HEK293 (cell line): ENCODE measurements at regions not wholly inside any gene's neighbourhood (a gene's known extent, or its start where the extent isn't known, plus 50 kb on each side); places are given as distances from the start of the nearest gene placed in this dataset.

ENCODE experiments used
- CTCF ChIA-PET: fragments of 350-600 bp; formaldehyde crosslinking; extraction: SDS; loops from one replicate; lab custom pipeline; 2021; ENCODE audit warnings: antibody characterized with exemption; lab: Yijun Ruan, JAX
- POLR2A ChIA-PET: fragments of 300-600 bp; formaldehyde crosslinking; extraction: SDS; loops from one replicate; lab custom pipeline; 2020; ENCODE audit warnings: antibody characterized with exemption, inconsistent platforms; lab: Yijun Ruan, JAX
- H3K27ac ChIP-seq: fragments of 200-500 bp; sonication (Bioruptor generic); 2 replicates; pipeline ENCODE4 v1.5.1; 2014; ENCODE audit warnings: low read depth, low read length, control low read depth, inconsistent platforms; ENCODE audit errors: extremely low read depth
- H3K36me3 ChIP-seq, 2 experiments: fragments of 200-500 bp in 1 of 2; sonication (Bioruptor generic) in 1 of 2; 1 replicate in 1 of 2; 2 replicates in 1 of 2; pipeline ENCODE4 v1.5.1; 2014 to 2017; ENCODE audit warnings: inconsistent platforms in 2 of 2, low read length in 2 of 2; ENCODE audit not compliant: control insufficient read depth in 2 of 2, insufficient read depth in 1 of 2
- H3K4me1 ChIP-seq: fragments of 200-500 bp; sonication (Bioruptor generic); 2 replicates; pipeline ENCODE4 v1.5.1; 2014; ENCODE audit warnings: mild to moderate bottlenecking, low read length, inconsistent platforms; ENCODE audit not compliant: control insufficient read depth, insufficient read depth
- H3K4me3 ChIP-seq: 2 replicates; pipeline ENCODE4 v1.5.1; 2011; ENCODE audit warnings: low read depth, mild to moderate bottlenecking, control low read depth, low read length, moderate library complexity
- H3K9me3 ChIP-seq: fragments of 200-500 bp; sonication (Bioruptor generic); 2 replicates; pipeline ENCODE4 v1.5.1; 2014; ENCODE audit warnings: low read depth, low read length, inconsistent platforms; ENCODE audit not compliant: control insufficient read depth, insufficient read depth
- AEBP2 ChIP-seq: fragments of 450-650 bp; formaldehyde crosslinking; IDR thresholded peaks from 2 replicates; pipeline ENCODE4 v1.5.1; 2016; ENCODE audit warnings: missing biosample characterization, missing genetic modification characterization, borderline replicate concordance
- BCL11B ChIP-seq: fragments of 450-650 bp; formaldehyde crosslinking; IDR thresholded peaks from 2 replicates; pipeline ENCODE4 v1.5.1; 2016; ENCODE audit warnings: low read depth, missing biosample characterization, missing genetic modification characterization
- EGR2 ChIP-seq: fragments of 450-650 bp; formaldehyde crosslinking; IDR thresholded peaks from 2 replicates; pipeline ENCODE4 v1.5.1; 2016; ENCODE audit warnings: low read depth, missing biosample characterization, missing genetic modification characterization
- FEZF1 ChIP-seq: fragments of 450-650 bp; formaldehyde crosslinking; IDR thresholded peaks from 2 replicates; pipeline ENCODE4 v1.5.1; 2016; ENCODE audit warnings: missing biosample characterization, missing genetic modification characterization
- REST ChIP-seq: fragments of 450-650 bp; formaldehyde crosslinking; IDR thresholded peaks from 2 replicates; pipeline ENCODE4 v1.5.1; 2016; ENCODE audit warnings: missing biosample characterization, missing genetic modification characterization
- SP7 ChIP-seq: fragments of 450-650 bp; formaldehyde crosslinking; IDR thresholded peaks from 2 replicates; pipeline ENCODE4 v1.5.1; 2016; ENCODE audit warnings: missing biosample characterization, missing genetic modification characterization
- YY1 ChIP-seq: fragments of 450-650 bp; formaldehyde crosslinking; IDR thresholded peaks from 2 replicates; pipeline ENCODE4 v1.5.1; 2018; ENCODE audit warnings: missing biosample characterization, missing genetic modification characterization
- ZBTB49 ChIP-seq: fragments of 450-650 bp; formaldehyde crosslinking; IDR thresholded peaks from 2 replicates; pipeline ENCODE4 v1.5.1; 2016; ENCODE audit warnings: missing biosample characterization, missing genetic modification characterization, low read depth
- ZNF112 ChIP-seq: fragments of 450-650 bp; formaldehyde crosslinking; IDR thresholded peaks from 2 replicates; pipeline ENCODE4 v1.5.0; 2017; ENCODE audit warnings: missing biosample characterization, missing genetic modification characterization
- ZNF184 ChIP-seq: fragments of 450-650 bp; IDR thresholded peaks from 2 replicates; pipeline ENCODE4 v1.5.1; 2018; ENCODE audit warnings: missing biosample characterization, mild to moderate bottlenecking, missing genetic modification characterization
- ZNF248 ChIP-seq: fragments of 450-650 bp; formaldehyde crosslinking; IDR thresholded peaks from 2 replicates; pipeline ENCODE4 v1.5.1; 2017; ENCODE audit warnings: missing biosample characterization, missing genetic modification characterization
- ZNF335 ChIP-seq: fragments of 450-650 bp; formaldehyde crosslinking; conservative IDR thresholded peaks from 2 replicates; pipeline ENCODE4 v1.5.1; 2016; ENCODE audit warnings: missing biosample characterization, missing genetic modification characterization
- ZNF423 ChIP-seq: fragments of 450-650 bp; formaldehyde crosslinking; IDR thresholded peaks from 2 replicates; pipeline ENCODE4 v1.5.1; 2016; ENCODE audit warnings: missing biosample characterization, missing genetic modification characterization
- ZNF513 ChIP-seq: fragments of 450-650 bp; IDR thresholded peaks from 2 replicates; pipeline ENCODE4 v1.5.1; 2018; ENCODE audit warnings: missing biosample characterization, missing genetic modification characterization
- ZNF529 ChIP-seq: fragments of 450-650 bp; formaldehyde crosslinking; IDR thresholded peaks from 2 replicates; pipeline ENCODE4 v1.5.1; 2017; ENCODE audit warnings: missing genetic modification characterization, missing biosample characterization; ENCODE audit not compliant: insufficient replicate concordance
- ZNF548 ChIP-seq: fragments of 450-650 bp; formaldehyde crosslinking; IDR thresholded peaks from 2 replicates; pipeline ENCODE4 v1.5.1; 2016; ENCODE audit warnings: missing biosample characterization, missing genetic modification characterization
- ZNF623 ChIP-seq: fragments of 450-650 bp; formaldehyde crosslinking; IDR thresholded peaks from 2 replicates; pipeline ENCODE4 v1.5.1; 2016; ENCODE audit warnings: missing biosample characterization, missing genetic modification characterization
- ZNF639 ChIP-seq: fragments of 450-650 bp; formaldehyde crosslinking; IDR thresholded peaks from 2 replicates; pipeline ENCODE4 v1.5.1; 2016; ENCODE audit warnings: missing biosample characterization, missing genetic modification characterization
- ZNF660 ChIP-seq: fragments of 450-650 bp; IDR thresholded peaks from 2 replicates; pipeline ENCODE4 v1.5.1; 2018; ENCODE audit warnings: missing biosample characterization, mild to moderate bottlenecking, missing genetic modification characterization
- ZNF664 ChIP-seq: fragments of 450-650 bp; formaldehyde crosslinking; IDR thresholded peaks from 2 replicates; pipeline ENCODE4 v1.5.1; 2016; ENCODE audit warnings: missing biosample characterization, missing genetic modification characterization
- ZSCAN18 ChIP-seq: fragments of 450-650 bp; formaldehyde crosslinking; IDR thresholded peaks from 2 replicates; pipeline ENCODE4 v1.5.1; 2016; ENCODE audit warnings: missing biosample characterization, missing genetic modification characterization

- H3K36me3 ChIP-seq = no peaks in the 10 kb centered on the region
- TF ChIP-seq ZBTB49 (no peak), SP7 (tag by site-specific recombination) (no peak), ZNF335 (tag by site-specific recombination) (no peak), FEZF1 (tag by site-specific recombination) (no peak), ZNF548 (tag by site-specific recombination) (no peak), EGR2 (tag by site-specific recombination) (no peak), ZNF529 (tag by site-specific recombination) (no peak), AEBP2 (tag by site-specific recombination) (no peak)
- TF ChIP-seq, all 188 proteins: peak for 0
- Histone ChIP-seq H3K4me3 (no peak overlapping the region), H3K4me1 (no peaks in the 10 kb centered on the region), H3K27ac (no peak overlapping the region), H3K9me3 (no peaks in the 10 kb centered on the region)
- CTCF ChIA-PET = no interaction called here
- POLR2A ChIA-PET = no interaction called here
Observed at GRCh38 chr5:30908356-30908755, 285.1 kb upstream of the CDH6 start.

GRCh38 chr5:30900367-30900766 lies 293.1 kb upstream of the CDH6 start:
- H3K36me3 ChIP-seq = no peaks in the 10 kb centered on the region
- no peak overlapping the region for H3K27ac ChIP-seq
- TF ChIP-seq ZNF660 (tag by site-specific recombination) (no peak), ZNF639 (tag by site-specific recombination) (no peak), ZNF112 (tag by site-specific recombination) (no peak), ZNF423 (tag by site-specific recombination) (no peak), ZNF664 (tag by site-specific recombination) (no peak), ZNF513 (tag by site-specific recombination) (no peak), ZSCAN18 (tag by site-specific recombination) (no peak), ZNF248 (tag by site-specific recombination) (no peak), YY1 (tag by site-specific recombination) (no peak), ZNF529 (tag by site-specific recombination) (no peak), REST (no peak), BCL11B (tag by site-specific recombination) (no peak), ZNF623 (tag by site-specific recombination) (no peak), ZNF184 (tag by site-specific recombination) (no peak)
- H3K9me3 ChIP-seq = no peaks in the 10 kb centered on the region
- H3K4me1 ChIP-seq = no peaks in the 10 kb centered on the region
- H3K4me3 ChIP-seq = no peak overlapping the region
- ChIA-PET CTCF (no interaction called here), POLR2A (no interaction called here)
